LNCaP clone FGC (cell line): ENCODE measurements at regions not wholly inside any gene's neighbourhood (a gene's known extent, or its start where the extent isn't known, plus 50 kb on each side); places are given as distances from the start of the nearest gene placed in this dataset.

ENCODE experiments used
- DNase-seq: peaks from one replicate; pipeline ENCODE4 v3.0.0-alpha.2; 2011; ENCODE audit warnings: low read depth
- H3K4me3 ChIP-seq: 2 replicates; pipeline ENCODE4 v1.5.1; 2011; ENCODE audit warnings: mild to moderate bottlenecking, low read depth, low read length, control low read depth
- CTCF ChIP-seq: IDR thresholded peaks from 2 replicates; pipeline ENCODE4 v1.5.1; 2012; ENCODE audit warnings: mild to moderate bottlenecking; ENCODE audit not compliant: control insufficient read depth, insufficient read depth; ENCODE audit errors: extremely low read depth

GRCh38 chr6:22227824-22228610, 68.8 kb downstream of the PRL start:
- DNase-seq: no peak
- no peak for TF ChIP-seq CTCF
- H3K4me3 ChIP-seq: no peak overlapping the region

GRCh38 chr6:22231050-22231449, 65.8 kb downstream of the PRL start:
- TF ChIP-seq CTCF: no peak
- H3K4me3 ChIP-seq: no peak overlapping the region
- DNase-seq: no peak

GRCh38 chr6:22231616-22232015, 65.2 kb downstream of the PRL start:
- TF ChIP-seq CTCF: no peak
- no peak overlapping the region for H3K4me3 ChIP-seq
- no peak for DNase-seq

- no peak overlapping the region for H3K4me3 ChIP-seq
- no peak for TF ChIP-seq CTCF
- DNase-seq: no peak
Observed at GRCh38 chr6:22236626-22237414, 60.0 kb downstream of the PRL start.
